D721Med (cell line): ENCODE measurements at regions not wholly inside any gene's neighbourhood (a gene's known extent, or its start where the extent isn't known, plus 50 kb on each side); places are given as distances from the start of the nearest gene placed in this dataset.
"Not testable (repeated sequence)": the region's sequence is repeated elsewhere in the genome, so short reads cannot be mapped to it uniquely, and the experiment has no call there.

Source experiments
- DNase-seq: peaks from one replicate; pipeline ENCODE4 v3.0.0; 2011; ENCODE audit warnings: low spot score; ENCODE audit not compliant: insufficient read length
- FAIRE-seq: peaks from 2 replicates; lab custom pipeline; 2011; peaks lifted over from hg19 to GRCh38; lab: Jason Lieb, UNC
- CTCF ChIP-seq: IDR thresholded peaks from 2 replicates; pipeline ENCODE4 v1.5.1; 2012; ENCODE audit warnings: mild to moderate bottlenecking, control low read depth; ENCODE audit not compliant: insufficient read depth; ENCODE audit errors: missing control alignments

DNA sequence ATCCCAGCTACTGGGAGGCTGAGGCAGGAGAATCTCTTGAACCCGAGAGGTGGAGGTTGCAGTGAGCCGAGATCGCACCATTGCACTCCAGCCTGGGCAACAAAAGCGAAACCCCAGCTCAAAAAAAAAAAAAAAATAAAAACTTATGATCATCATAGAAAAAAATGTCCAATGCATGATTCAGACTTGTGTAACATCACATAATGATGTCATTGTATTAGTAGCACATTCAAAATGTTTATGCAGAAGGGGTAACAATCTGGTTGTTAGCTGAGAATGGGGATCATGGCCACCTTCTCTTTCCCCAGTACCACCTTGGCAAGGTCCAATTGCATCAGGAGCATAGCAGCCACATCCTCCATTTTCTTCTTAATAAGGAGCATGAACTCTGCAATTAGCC lies 137.6 kb upstream of the MARCKS start:
- FAIRE-seq (no peak), DNase-seq (no peak)
- no peak for TF ChIP-seq CTCF

DNA sequence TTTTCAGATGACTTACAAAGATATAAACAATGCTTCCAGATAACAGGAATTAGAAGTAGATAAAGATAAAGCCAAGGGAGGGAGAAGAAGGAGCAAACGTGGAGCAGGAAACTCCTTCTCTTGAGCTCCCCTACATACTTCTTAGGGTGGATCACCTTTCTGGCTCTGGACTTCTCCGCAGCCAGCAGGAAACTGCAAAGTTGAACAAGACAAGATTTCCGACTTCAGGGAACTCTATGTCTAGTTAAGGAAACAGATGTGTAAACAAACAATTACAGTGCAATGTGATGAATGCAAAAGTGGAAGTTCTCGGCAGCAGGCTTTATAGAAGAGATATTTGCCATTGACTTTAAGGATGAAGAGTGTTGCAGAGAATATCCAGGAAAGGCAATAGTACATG lies 134.0 kb upstream of the MARCKS start:
- TF ChIP-seq CTCF = no peak
- DNase-seq (no peak), FAIRE-seq (no peak)

DNA sequence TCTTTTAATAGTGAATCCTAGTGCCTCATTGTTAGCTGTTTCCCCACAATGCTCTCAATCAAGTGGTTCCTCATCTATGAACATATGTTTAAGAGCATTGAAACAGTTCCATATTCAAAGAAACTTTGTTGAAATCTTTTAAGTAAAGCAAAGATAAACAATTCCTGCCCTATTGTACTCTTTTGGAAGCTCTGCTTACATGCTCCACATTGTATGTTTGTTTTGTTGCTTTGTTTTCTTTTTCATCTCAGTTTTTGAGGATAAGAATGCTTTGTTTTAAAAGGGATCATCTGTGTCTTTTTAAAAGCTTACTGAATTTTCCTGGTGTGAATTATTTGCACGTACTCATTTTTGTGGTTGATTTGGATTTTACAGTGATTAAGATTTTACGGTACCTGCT lies 132.2 kb upstream of the MARCKS start:
- DNase-seq, FAIRE-seq: not testable (repeated sequence)

- DNase-seq = no peak
- TF ChIP-seq CTCF = no peak
- no peak for FAIRE-seq
Measured at GRCh38 chr6:113731541-113731940, 125.6 kb upstream of the MARCKS start.

- TF ChIP-seq CTCF = no peak
- FAIRE-seq = no peak
- DNase-seq = no peak
Measured at GRCh38 chr6:113732384-113732966, 124.7 kb upstream of the MARCKS start.

DNA sequence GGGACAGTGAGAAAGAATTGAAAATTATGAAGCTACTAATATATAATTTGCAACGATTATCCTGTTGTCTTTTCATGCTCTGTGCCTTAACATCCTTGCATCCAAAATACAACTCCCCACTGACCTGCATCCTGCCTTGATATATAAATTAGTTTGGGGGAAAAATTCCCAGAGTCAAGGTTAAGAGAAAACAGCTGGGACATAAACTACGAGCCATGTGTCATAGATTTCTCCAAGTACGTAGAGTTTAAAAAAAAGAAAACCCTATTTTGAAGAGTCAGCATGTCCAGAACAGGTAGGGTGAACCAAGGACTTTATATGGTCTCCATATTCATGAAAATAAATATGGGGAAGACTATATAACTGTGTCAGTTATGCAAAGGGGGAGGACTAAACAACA lies 123.8 kb upstream of the MARCKS start:
- no peak for TF ChIP-seq CTCF
- DNase-seq = no peak
- no peak for FAIRE-seq

DNA sequence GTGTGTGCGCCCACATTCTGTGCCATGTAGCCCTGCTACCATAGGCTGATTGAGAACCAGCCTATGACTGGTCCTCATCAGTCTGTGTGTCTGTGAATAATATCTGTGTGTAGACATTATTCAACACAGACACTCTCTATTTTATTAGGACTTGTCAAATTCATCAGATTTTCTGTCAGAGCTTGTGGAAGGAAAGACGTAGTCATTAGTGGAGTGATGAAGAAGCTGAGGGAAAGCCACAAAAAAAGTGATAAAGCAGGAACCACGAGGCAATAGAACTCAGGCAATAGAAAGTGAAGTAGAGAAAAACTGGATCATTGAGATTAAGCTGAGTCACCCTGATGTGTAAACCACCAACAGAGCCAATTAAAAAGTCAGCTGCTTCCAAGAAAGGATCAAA lies 122.2 kb upstream of the MARCKS start:
- TF ChIP-seq CTCF = no peak
- no peak for DNase-seq
- FAIRE-seq = no peak

DNA sequence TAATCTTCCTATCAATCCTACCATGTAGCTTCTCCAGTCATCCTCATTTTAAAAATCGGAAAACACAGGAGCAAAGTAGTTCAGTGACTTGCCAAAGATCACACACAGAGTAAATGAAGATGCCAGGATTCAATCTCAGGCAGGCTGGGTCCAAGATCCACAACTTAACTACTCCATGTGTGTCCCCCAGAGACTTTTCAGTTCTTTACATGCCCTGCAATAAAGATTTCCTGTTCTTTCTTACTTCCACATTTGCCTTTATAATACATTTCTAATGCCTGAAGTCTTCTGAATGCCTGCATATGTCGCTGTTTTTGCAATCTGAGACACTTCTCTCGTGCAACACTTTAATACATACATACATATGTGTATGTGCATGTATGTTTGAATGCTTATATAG lies 121.7 kb upstream of the MARCKS start:
- no peak for TF ChIP-seq CTCF
- FAIRE-seq (no peak), DNase-seq (no peak)
